ENCODE measurements at regions not wholly inside any gene's neighbourhood (a gene's known extent, or its start where the extent isn't known, plus 50 kb on each side); places are given as distances from the start of the nearest gene placed in this dataset.

DNA sequence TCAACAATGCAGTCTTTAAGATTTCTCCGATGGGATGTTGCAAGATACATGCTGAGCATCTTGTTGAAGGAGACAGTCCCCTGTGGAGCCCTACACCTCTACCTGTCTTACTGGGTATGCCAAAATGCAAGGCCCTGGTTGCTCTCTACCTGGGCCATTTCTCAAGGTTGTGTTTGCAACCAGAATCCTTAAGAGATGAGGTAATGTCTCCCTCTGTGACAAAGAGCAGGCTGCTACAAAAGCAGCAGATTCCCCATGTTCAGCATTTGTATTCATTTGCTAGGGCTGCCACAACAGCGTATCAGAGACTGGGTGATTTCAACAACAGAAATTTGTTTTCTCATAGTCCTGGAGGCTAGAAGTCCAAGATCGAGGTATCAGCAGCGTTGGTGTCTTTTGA, 138.4 kb upstream of the RPS23 start:
- TF ChIP-seq, protein P1, sequence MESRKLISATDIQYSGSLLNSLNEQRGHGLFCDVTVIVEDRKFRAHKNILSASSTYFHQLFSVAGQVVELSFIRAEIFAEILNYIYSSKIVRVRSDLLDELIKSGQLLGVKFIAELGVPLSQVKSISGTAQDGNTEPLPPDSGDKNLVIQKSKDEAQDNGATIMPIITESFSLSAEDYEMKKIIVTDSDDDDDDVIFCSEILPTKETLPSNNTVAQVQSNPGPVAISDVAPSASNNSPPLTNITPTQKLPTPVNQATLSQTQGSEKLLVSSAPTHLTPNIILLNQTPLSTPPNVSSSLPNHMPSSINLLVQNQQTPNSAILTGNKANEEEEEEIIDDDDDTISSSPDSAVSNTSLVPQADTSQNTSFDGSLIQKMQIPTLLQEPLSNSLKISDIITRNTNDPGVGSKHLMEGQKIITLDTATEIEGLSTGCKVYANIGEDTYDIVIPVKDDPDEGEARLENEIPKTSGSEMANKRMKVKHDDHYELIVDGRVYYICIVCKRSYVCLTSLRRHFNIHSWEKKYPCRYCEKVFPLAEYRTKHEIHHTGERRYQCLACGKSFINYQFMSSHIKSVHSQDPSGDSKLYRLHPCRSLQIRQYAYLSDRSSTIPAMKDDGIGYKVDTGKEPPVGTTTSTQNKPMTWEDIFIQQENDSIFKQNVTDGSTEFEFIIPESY (IDR thresholded peaks at IDR 0.05) = no peak
- TF ChIP-seq, protein P2, sequence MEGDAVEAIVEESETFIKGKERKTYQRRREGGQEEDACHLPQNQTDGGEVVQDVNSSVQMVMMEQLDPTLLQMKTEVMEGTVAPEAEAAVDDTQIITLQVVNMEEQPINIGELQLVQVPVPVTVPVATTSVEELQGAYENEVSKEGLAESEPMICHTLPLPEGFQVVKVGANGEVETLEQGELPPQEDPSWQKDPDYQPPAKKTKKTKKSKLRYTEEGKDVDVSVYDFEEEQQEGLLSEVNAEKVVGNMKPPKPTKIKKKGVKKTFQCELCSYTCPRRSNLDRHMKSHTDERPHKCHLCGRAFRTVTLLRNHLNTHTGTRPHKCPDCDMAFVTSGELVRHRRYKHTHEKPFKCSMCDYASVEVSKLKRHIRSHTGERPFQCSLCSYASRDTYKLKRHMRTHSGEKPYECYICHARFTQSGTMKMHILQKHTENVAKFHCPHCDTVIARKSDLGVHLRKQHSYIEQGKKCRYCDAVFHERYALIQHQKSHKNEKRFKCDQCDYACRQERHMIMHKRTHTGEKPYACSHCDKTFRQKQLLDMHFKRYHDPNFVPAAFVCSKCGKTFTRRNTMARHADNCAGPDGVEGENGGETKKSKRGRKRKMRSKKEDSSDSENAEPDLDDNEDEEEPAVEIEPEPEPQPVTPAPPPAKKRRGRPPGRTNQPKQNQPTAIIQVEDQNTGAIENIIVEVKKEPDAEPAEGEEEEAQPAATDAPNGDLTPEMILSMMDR (IDR thresholded peaks at IDR 0.05; ENCODE audit: low read depth, low read length, missing input control) = no peak
- TF ChIP-seq, protein P3, sequence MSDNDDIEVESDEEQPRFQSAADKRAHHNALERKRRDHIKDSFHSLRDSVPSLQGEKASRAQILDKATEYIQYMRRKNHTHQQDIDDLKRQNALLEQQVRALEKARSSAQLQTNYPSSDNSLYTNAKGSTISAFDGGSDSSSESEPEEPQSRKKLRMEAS (IDR thresholded peaks at IDR 0.05) = no peak
- TF ChIP-seq, protein P4, sequence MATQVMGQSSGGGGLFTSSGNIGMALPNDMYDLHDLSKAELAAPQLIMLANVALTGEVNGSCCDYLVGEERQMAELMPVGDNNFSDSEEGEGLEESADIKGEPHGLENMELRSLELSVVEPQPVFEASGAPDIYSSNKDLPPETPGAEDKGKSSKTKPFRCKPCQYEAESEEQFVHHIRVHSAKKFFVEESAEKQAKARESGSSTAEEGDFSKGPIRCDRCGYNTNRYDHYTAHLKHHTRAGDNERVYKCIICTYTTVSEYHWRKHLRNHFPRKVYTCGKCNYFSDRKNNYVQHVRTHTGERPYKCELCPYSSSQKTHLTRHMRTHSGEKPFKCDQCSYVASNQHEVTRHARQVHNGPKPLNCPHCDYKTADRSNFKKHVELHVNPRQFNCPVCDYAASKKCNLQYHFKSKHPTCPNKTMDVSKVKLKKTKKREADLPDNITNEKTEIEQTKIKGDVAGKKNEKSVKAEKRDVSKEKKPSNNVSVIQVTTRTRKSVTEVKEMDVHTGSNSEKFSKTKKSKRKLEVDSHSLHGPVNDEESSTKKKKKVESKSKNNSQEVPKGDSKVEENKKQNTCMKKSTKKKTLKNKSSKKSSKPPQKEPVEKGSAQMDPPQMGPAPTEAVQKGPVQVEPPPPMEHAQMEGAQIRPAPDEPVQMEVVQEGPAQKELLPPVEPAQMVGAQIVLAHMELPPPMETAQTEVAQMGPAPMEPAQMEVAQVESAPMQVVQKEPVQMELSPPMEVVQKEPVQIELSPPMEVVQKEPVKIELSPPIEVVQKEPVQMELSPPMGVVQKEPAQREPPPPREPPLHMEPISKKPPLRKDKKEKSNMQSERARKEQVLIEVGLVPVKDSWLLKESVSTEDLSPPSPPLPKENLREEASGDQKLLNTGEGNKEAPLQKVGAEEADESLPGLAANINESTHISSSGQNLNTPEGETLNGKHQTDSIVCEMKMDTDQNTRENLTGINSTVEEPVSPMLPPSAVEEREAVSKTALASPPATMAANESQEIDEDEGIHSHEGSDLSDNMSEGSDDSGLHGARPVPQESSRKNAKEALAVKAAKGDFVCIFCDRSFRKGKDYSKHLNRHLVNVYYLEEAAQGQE (IDR thresholded peaks at IDR 0.05) = no peak
- TF ChIP-seq GABPA (IDR thresholded peaks at IDR 0.05 in 1 of 2, conservative IDR thresholded peaks at IDR 0.05 in 1 of 2) (no peak), JUND (IDR thresholded peaks at IDR 0.05) (no peak), RAD21 (IDR thresholded peaks at IDR 0.05) (no peak), RXRA (IDR thresholded peaks at IDR 0.05) (no peak), TAF1 (conservative IDR thresholded peaks at IDR 0.05) (no peak), HNF4G (IDR thresholded peaks at IDR 0.05) (no peak), SP1 (IDR thresholded peaks at IDR 0.05) (no peak), EGR1 (IDR thresholded peaks at IDR 0.05; ENCODE audit: low read depth in 2 of 2) (no peak), YY1 (IDR thresholded peaks at IDR 0.05) (no peak)
- TF ChIP-seq, protein P5, sequence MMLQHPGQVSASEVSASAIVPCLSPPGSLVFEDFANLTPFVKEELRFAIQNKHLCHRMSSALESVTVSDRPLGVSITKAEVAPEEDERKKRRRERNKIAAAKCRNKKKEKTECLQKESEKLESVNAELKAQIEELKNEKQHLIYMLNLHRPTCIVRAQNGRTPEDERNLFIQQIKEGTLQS (IDR thresholded peaks at IDR 0.05) = no peak
